Brain pericyte (primary cell): ENCODE measurements at regions not wholly inside any gene's neighbourhood (a gene's known extent, or its start where the extent isn't known, plus 50 kb on each side); places are given as distances from the start of the nearest gene placed in this dataset.

ENCODE experiments used
- DNase-seq: peaks from one replicate; pipeline ENCODE4 v3.0.0-alpha.2; 2012; ENCODE audit warnings: low read depth, low spot score

DNA sequence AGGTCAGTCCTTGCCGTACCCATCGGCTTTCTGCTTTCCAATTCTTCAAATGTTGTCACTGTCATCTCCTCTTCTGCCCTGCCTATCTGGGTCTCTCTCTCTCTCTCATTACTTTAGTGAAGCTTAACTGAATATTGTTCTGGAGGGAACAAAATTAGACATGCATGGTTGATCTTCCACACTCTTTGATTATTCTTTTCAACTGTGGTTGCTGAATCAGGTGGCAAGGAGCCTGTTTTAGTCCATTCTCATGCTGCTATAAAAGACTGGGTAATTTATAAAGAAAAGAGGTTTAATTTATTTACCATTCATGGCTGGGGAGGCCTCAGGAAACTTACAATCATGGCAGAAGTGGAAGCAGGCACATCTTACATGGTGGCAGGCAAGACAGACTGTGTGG is 157.9 kb downstream of the ARL4C start:
- no peak for DNase-seq

DNA sequence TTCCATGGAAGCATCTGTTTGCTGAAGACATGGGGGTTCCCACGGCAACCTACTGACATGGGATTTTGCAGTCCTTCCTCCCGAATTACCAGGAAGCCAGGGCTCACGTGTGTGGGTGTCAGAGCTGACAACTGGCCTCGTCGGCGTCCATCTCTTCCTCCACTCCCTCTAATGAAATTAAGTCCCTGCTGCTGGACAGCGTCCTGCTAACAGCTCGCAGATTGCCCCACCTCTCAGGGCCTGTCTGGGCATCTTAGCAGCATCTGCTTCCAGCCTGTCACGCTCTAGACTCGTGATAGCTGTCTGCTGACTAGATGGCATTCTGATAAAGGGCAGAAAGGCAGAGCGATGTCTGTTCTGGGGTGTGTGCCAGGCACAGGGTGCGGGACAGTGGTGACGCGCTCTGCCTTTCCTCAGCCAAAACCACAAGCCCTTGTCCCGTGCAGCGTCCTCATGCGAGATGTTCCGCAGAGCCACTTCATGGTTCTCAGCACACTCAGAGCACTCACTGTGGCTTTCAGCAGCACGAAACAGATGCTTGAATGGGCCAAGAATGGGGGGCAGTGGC is 161.1 kb downstream of the ARL4C start:
- no peak for DNase-seq

DNA sequence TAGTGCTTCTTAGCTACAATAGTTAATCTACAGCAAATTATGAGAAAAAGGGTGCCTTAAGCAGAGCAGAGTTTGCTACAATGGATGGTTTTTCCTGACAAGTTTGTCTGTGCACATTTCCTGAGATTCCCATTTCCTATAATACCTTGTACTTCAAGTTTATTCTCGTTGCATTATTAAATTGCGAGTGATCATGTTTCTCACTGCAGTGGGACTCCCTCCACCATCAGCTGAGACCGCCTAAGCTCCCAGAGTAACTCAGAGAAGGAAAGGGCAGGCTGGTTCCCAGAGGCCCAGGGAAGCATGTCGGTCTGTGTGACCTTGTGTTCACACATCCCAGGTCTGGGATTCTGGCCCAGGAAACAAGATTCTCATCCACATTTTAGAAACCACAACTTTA is 162.1 kb downstream of the ARL4C start:
- no peak for DNase-seq

DNA sequence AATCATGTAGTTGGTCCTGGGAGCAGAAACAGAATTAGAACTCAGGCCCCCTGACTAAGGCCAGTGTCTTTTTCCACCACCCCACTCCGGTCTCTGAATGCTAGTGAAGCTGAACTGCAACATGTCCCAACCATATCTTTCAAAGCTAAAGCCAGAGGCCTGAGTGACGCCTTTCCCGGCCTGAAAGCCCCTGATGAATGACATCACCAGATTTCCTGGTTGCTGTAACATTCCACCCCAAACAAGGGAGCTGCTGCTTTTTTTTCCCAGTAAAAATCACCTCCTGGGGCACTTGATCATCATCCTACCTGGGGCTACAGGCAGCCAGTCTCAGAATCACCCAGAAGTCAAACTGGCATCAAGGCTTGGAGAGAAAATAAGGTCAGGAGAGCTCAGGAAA is 162.7 kb downstream of the ARL4C start:
- DNase-seq: no peak

DNA sequence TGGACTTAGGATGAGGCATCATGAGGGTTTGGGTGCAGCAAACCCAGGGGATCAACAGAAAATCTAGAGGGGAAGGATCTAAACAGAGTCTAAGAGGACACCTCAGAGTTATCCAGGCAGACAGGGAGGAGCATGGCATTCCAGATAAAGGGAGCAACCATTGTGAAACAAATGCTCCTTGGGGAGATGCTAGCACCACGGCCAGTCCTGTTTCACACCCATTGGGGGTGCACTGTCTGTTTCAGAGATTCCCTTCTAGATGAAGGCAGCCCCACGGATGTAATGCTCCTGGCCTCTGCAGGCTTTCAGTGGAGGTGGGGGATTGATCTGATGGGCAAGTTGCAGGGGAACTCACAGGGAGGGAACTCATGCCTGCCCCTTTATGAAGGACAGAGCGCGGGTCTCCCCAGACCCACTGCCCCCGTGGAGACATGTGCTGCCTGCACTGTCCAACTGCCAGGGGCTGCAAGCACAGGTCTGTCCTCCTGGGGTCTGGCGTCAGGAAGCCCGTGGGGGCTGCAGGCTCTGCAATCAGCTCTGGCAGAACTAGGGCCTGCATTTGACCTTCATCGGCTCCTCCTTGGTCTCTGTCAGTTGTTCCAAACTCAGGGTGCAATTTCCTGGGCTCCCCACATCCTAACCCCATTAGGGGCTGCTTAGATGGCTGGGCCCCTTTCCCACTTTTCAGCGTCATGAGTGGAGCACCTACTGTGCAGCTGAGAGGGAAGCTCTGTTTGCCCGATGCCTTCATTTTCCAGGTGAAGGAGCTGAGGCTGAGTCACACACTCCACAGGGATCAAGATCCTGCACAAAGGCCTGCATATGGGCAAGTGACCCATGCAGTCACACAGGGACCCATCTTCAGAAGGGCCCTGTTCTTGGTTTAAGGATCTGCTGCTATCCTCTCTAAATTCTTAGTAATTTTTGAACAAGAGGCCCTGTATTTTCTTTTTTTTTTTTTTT is 163.4 kb downstream of the ARL4C start:
- DNase-seq: no peak

DNA sequence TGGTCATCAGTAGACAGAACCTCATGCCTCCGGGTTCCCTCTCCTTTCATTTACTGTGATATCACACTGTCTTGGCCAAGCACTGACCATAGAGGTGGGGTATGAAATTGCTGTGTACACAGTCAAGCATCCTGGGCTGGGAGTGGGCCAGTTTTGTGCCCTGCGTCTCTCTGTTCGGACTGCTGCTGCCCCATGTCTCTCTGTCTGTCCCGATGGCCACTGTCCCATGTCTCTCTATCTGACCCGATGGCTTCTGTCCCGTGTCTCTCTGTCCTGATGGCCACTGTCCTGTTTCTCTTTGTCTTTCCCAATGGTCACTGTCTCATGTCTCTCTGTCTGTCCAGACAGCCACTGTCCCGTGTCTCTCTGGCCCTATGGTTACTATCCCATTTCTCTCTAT is 164.9 kb downstream of the ARL4C start:
- no peak for DNase-seq

DNA sequence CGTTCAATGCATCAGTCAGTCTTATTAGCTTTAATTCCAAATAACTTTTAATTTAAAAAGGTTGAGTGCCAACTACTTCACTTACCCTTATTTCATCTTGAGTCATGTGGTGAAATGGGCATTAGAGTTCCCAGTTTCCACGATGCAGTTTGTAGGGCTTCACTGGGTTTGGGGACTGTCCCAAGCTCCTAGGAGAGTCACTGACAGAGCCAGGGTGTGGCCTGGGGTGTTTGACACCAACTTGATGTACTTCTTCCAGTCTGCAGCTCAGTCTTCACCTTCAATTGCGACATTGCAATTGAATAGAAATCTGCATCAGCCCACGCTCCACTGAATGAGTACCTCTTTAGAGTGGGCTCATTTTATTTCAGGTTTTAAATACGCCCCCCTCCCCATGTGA is 165.3 kb downstream of the ARL4C start:
- DNase-seq: no peak

DNA sequence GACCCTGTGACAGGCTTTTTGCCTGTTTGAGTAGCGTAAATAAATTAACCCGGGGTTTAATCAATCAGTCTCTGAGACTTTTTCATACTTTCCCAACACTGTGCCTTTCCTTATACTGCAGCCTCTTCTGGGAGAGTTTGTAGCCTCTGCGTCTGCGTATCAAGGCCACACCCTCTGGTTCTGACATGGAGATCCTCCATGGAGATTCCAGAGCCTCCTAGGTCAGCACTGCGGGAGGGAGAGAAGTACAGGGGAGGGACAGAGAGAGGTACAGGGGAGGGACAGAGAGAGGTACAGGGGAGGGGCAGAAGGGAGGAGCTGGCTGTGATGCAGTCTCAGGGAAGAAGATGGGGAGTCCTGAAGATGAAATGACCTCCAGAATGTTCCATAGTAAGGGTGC is 166.0 kb downstream of the ARL4C start:
- no peak for DNase-seq

DNA sequence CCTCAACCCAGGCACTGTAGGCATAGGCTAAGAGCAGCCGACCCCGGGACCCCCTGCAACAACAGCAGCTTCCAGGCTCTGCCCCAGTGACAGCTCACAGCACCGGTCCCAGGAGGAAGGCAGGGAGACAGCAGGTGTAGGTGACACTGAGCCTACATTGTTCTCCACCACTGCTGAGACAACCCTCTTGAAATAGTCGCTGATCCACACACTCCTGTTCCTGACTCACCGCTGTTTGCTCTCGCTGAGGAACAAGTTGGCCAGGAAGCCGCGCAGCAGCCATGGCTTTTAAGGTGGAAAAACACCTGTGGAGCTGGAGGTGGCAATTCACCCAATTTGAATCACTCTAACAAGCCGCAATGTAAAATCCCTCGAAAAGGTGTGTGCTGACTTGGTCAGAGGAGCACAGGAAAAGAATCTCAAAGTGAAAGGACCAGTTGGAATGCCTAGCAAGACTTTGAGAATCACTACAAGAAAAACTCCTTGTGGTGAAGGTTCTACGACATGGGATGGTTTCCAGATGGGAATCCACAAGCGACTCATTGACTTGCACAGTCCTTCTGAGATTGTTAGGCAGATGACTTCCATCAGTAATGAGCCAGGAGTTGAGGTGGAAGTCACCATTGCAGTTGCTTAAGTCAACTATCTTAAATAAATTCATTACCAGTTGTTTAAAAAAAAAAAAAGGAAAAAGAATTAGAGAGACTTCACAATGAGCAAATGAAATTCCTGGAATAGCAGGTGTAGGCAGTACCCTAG is 167.5 kb downstream of the ARL4C start:
- DNase-seq: no peak

DNA sequence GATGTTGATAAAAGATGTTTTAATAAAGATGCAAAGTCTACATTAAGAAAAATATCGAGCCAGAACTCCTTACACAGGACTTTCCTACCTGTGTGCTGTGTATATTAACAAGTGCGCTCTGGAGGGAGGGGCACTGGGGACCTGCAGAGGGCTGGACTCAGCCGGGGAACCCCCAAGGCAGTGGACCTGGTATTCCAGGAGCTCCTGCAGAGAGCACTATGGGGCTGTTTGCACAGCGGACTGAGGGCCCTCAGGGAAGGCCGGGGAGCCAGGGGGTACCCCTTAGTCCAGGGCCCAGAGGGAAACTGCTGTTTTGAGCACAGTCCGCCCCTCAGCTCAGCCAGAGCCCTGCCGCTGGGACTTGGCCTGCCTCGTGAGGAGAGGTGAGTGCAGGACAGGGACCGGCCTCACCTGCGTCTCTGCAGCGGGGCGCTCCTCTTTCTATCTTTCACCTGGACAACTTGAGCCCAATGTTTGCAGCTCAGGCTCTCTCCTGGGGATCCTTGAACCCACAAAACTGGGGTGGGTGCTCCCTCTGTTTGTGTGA is 168.4 kb downstream of the ARL4C start:
- DNase-seq: no peak

DNA sequence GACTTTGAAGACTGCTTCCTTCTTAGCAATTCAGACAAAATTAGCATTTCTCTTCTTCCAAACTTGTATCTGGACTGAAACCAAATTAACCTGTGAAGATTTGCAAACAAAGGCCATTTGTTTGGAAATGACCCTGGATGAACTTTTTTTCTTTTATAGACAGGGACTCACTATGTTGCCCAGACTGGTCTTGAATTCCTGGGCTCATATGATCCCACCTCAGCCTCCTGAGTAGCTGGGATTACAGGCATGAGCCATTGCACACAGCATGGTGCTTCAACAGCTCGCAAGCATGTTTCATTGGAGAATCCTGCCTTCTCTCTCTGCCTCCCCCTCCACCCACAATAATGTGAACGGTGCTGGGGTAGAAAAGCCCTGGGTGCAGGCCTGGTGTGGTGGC is 170.2 kb downstream of the ARL4C start:
- no peak for DNase-seq

DNA sequence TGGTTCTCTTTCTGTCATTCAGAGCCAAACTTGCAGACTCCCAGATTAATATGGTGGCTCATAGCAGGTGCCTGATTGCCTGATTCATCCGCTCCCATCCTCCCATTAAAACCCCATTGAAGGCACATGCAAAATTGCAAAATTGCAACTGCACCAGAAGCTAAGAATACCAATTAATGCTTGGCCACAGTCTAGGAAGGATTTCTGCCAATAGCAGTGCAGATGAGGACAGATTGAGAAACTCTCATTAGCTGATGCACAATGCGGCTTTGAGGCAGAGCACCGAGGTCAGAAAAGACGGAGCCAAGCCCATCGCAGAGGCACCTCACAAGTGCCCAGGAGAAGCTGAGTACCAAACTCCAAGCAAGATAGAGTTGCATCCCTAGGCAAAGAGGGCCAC is 172.8 kb downstream of the ARL4C start:
- DNase-seq: no peak

DNA sequence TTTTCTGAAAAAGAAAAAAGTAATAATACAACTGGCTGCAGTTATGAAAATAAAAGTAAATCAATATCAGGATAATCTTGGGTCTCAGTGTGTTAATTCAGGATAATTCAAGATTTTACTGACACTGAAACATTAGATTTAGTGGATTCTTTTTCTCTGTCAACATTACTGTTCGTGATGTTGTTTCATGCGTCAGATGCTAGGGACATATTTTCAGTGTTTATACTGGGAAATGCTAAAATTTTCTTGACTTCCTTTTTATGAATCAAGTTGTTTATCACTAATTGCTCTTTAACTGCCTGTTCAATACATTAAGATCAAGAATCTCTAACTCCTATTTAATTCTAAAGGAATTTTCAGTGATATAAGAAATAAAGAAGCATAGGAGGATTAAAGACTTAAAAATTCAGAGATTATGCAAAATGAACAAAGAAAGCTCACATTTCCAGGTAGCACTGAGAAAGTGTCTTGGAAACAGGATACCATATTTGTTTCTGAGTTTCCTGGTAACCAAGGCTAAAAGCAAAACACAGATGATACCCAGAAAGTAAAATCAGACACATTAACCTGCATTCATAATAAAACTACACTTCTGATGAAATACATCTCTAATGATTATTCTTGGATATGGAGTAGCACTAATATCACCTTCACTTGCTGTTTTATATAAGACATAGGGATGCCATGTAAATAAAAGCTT is 174.0 kb downstream of the ARL4C start:
- no peak for DNase-seq

DNA sequence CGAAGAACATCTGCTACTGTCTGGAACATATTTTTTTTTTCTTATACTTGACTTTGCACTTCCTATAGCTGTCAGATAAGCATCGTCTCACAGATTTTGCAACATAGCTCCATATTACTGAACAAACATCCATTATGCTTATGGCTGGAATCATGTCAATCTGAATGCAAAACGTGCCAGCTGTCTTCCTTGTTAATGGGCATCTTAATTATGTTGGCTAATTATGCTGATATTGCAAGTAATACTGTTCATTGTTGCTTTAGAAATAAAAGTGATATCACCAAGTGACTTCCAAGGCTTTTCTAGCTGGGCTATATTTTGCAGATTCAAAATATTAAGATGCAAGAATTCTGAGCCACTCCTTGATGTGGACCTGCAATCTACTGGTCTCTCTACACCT is 176.8 kb downstream of the ARL4C start:
- DNase-seq: no peak

DNA sequence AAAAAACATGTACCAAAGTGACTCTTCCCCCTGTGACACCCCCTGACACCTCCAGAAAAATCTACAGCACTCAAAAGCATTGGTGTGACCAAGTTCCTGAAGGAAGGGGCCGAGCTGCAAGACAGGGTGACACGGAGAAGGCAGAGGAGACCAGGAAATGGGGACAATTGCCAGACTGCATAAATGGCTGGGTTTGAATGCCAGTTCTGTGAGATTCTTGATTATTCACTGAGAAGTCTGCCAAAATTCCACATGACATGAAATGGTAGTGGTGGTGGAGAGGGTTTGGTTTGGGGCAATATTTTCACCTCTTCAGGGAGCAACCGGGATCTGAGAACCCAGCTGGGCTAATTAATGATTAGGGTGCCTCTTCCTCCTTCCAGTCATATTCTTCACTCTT is 178.5 kb downstream of the ARL4C start:
- no peak for DNase-seq

DNA sequence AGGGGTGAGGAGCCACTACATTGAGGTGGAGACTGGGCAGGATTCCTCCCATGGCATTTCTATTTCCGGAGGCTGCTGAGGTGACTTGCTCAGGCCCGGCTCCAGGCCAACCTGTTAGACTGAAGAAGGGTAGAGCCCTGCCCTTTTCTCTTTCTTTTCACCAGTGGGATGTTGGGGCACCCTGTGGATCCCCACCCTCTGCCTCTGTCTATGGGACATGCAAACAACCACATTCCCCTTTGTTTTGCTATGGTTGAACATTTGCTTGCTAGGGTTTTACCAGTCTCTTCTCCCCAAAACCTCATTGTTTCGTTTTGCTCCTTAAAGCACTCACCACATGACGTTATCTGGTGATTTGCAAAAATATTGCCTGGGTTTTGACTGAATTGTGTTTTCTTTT is 183.3 kb downstream of the ARL4C start:
- no peak for DNase-seq

DNA sequence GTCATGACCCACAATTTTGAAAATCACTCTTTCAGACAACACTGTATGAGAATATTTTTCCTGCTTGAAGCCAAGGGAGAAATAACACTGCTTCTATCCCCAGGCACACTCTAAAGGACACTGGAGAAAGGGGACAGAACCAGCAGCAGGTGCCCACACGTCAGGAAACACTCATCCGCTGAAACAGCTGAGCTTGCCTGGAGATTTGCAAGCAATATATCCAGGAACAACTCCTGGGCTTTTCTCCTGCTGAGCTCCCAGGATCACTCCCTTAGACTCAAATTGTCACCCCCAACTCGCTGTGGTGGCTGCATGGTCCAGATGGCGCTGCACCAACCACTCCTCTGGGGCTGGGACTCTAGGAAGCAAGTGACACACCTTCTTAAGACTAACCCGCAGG is 186.7 kb downstream of the ARL4C start:
- no peak for DNase-seq

DNA sequence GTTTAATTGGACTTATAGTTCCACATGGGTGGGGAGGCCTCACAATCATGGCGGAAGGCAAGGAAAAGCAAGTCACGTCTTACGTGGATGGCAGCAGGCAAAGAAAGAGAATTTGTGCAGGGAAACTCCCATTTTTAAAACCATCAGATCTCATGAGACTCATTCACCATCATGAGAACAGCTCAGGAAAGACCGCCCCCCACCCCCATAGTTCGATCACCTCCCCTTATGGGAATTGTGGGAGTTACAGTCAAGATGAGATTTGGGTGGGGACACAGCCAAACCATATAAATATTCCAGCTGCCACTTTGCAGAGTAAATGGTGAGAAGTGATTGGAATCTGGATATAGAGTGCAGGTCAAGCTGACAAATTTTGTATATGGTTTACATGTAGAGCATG is 187.4 kb downstream of the ARL4C start:
- DNase-seq: no peak

DNA sequence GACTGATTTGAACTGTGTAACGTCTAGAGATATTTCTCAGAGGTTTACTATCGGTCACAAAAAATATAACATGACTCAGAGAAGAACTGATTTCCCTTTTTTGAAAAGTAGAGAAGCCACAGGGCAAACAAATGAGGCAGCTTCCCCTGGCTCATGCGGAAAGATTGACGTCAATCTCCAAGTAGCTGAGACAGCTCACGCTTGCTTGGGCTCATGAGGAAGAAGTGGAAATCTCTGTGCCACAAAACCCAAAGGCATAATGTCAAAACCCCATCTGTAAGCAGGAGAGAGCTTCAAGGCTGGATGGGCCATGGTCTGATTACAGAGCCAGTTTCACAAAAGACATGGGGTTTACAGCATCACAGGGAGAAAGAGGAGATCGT is 188.1 kb downstream of the ARL4C start:
- no peak for DNase-seq

DNA sequence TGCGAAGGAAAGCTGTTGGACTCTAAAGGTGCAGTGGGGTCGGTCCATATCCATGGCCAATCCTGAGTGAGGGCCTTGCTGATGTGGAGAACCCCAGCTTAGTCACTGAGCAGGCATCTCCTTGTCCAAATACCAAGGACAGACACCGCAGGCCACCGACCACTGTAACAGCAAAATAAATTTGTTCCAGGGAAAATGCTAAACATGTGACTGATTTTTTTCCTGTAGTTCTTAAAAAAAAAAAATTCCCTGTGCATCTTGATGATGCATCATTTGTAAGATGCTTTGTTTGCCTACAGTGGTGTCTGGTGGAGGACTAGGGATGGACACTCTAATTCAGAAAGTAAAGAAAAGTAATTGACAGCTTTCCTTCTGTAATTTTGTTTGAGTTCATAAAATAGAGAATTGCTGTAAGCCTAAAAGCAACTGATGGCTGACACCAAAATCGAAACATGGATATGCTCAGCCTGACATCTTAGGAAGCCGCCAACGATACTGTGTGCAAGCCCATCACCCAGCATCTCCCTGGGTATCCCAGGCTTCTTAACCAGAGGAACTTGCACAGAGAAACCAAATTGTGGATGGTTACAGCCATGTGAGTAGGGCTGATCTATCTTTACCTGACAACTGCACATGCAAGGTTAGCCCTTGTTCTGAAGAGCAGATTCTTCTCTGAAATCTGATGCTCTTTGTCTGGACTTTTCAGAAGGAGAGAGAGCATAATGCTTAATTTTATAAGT is 188.6 kb downstream of the ARL4C start:
- no peak for DNase-seq

DNA sequence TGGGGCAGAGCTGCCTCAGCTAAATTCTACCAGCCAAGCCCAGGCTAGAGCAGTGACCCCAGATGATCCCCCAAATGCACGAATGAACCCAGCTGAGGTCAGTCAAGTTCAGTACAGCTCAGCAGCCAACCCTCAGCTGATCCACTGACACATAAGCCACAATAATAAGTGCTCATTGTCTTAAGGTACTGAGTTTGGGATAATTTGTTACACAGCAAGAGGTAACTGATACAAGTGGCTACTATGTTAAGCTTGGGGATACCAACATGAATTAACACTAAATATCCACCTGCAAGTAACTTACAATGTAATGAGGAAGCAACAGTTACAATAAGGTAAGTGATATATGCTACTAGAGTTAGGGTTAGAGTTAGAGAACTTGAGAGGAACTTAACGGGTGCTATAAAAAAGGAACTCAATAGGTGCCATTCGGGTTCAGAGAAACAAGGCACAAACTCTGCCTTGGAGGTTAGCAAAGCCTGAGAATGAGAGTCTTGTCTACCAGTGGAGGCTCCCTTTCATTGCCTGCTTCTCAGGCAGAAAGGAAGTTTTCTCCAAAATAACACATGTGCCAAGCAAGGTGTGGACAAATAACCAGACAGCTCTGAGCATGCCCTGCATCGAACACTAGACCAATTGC is 189.4 kb downstream of the ARL4C start:
- DNase-seq: no peak
